ENCODE measurements at regions not wholly inside any gene's neighbourhood (a gene's known extent, or its start where the extent isn't known, plus 50 kb on each side); places are given as distances from the start of the nearest gene placed in this dataset.
"Not testable (repeated sequence)": the region's sequence is repeated elsewhere in the genome, so short reads cannot be mapped to it uniquely, and the experiment has no call there.

DNA sequence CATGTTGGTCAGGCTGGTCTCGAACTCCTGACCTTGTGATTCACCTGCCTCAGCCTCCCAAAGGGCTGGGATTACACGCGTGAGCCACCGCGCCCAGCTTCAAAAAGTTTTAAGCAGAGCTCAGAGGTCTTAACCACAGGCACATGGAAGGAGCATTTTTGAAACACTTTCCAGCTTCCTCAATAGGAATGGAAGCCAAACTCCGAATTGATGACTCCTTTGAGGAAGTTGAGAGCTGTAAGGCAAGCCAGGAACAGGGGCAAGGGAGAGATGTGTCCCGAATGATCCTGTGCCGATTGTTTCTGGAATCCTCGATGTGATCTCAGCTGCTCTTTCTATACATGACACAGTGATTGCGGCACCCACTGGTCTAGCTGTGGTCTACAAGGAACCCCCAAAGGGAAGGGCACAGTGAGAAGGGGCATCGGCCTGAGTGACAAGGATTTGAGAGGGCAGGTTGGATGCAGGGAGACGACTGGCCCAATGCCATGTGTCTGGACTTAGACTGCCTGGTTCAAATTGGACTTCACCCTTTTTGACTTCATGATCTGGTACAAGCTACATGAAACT is 116.2 kb downstream of the ADRA2C start:
- not testable (repeated sequence) for DNase-seq

DNA sequence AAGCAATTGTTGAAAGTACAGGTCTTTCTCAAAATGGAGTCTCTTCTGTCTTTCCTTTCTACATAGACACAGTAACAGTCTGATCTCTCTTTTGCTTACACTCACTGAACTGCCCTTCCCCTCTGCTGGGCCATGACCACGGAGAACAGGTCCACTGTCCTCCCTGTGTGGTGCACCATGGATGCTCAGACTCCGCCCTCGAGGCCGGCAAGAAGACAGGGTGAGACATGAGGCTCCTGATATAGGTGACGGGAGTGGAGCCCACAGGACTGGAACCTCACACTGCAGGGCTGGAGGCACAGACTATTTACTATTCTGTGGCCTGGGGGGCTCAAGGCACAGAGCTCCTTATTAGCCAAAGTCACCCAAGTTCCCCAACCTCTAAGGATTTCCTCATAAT is 118.1 kb downstream of the ADRA2C start:
- not testable (repeated sequence) for DNase-seq

GRCh38 chr4:3893590-3893989 is 127.4 kb downstream of the ADRA2C start:
- DNase-seq = not testable (repeated sequence)

DNA sequence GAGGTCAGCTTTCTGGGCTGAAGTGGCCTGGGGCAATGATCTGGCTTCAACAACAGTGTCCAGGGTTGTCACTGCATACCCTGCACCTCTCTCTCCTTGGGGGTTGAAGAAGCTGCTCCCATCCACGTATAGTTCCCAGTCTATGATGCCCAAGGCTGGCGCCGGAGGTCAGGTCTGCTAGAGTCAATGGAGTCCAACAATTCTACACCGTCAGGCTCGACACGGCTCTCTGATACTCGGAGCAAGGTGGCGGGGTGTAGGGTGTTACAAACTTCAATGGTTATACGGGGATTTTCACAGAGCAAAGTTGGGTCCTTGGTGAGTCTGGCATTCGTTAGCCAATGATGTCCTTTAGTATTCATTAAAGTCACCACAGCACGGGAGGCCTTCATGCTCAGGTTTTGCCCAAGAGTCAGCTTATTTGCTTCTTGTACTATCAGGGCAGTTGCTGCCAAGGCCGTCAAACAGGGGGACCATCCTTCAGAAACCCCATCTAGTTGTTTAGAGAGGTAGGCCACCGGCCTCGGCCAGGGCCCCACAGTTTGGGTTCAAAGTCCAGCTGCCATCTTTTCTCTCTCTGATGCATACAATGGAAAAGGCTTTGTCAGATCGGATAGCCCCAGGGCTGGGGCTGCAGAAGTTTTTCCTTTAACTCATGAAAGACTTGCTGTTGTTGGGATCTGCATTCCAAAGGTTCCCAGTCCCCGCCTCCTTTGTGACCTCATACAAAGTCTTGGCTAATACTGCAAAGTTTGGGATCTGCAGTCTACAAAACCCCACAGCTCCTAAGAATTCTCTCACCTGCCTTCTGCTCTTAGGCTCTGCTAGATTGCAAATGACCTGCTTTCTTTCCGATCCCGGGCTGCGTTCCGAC is 128.1 kb downstream of the ADRA2C start:
- DNase-seq = not testable (repeated sequence)

DNA sequence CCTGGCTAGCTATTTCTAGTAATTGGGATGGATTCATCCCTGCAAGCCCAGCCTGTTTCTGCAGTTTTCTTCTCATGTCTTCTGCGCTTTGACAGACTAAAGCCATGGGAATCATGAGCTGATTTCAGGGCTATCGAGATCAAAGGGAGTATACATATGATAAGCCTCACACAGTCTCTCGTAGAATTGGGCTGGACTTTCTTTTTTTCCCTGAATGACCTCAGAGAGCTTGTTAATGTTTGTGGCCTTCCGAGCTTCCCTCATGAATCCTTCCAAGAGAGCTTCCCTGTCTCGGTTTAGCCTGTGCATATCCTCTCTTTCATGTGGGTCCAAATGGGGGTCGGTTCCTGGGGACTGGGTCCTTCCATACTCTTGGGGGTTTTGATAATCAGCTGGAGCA is 130.3 kb downstream of the ADRA2C start:
- no peak for DNase-seq

DNA sequence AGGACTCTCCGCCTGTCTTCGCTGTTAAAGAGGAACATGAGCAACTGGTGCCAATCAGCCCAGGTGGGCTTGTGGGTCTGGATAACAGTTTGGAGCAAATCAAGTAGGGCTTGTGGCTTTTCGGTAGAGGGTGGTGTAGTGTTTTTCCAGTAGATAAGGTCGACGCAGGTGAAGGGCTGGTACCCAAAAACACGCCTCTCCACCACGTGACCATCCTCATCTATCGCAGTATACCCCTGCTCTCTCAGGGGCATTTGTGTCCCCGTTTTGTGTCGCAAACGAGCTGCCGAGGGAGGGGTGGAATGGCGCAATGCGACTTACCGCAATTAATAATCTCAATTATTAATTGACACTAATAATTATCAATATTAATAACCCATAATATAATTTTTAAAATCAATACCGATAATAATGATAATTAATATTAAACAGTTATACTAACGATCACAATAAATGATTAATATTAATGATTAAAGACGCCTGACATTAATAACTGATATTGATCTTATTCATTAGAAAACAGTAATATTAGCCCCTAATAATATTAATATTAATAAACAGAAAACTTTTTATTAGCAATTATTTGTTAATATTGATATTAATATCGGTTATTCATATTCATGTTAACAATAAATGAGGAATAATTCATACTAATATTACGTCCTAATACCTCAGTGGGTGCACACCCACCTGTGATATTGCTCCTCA is 130.8 kb downstream of the ADRA2C start:
- DNase-seq = not testable (repeated sequence)

DNA sequence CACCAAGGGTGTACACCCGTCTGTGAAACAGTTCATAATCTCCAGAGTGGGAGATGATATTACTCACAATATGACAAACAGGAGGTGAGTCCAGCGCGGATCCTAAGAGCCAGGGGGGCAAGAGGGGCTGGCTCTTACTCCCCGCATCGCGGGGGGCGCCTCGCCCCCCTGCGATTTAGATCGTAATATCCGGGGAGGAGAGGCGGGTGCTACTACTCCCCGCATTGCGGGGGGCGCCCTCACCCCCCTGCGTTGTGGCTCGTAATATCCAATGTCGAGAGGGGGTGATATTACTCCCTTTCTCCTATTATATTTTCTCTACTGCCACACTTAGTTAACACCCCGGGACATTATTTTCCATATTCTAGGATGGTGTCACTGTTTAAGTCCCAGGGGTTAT is 131.9 kb downstream of the ADRA2C start:
- no peak for DNase-seq

GRCh38 chr4:3898928-3899327 is 132.7 kb downstream of the ADRA2C start:
- not testable (repeated sequence) for DNase-seq

DNA sequence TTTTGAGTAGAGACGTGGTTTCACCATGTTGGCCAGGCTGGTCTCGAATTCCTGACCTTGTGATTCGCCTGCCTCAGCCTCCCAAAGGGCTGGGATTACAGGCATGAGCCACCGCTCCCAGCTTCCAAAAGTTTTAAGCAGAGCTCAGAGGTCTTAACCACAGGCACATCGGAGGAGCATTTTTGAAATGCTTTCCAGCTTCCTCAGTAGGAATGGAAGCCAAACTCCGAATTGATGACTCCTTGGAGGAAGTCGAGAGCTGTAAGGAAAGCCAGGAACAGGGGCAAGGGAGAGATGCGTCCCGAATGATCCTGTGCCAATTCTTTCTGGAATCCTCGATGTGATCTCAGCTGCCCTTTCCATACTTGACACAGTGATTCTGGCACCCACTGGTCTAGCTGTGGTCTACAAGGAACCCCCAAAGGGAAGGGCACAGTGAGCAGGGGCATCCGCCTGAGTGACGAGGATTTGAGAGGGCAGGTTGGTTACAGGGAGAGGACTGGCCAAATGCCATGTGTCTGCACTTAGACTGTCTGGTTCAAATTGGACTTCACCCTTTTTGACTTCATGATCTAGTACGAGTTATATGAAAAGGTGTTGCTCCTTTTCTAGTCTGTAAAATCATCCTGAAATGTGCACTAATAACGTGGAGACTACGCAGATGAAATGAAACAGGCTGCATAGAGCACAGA is 138.2 kb downstream of the ADRA2C start:
- DNase-seq = not testable (repeated sequence)

DNA sequence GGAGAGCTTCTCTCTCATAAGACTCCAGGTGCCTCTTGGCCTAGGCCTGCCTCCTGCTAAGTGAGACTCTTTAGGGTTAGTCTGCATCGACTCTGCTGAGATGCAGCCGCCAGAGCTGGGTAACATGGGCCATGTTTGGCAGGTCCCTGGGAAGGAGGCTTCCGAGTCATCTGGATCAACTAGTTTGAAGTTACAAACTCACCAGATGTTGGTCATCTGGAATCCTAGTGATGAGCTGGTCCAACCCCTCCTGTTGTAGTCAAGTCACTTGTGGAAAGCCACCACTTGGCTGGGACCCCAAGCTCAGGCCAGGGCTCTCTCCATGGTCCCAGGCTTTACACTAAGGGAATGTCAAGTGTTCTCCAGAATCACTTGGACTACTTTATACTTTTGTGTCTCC is 143.4 kb downstream of the ADRA2C start:
- not testable (repeated sequence) for DNase-seq

- not testable (repeated sequence) for DNase-seq
Measured at GRCh38 chr4:3910161-3910950, 144.2 kb downstream of the ADRA2C start.

- no peak for DNase-seq
Measured at GRCh38 chr4:3911252-3911856, 145.2 kb downstream of the ADRA2C start.

GRCh38 chr4:3914511-3914910 is 148.3 kb downstream of the ADRA2C start:
- not testable (repeated sequence) for DNase-seq

DNA sequence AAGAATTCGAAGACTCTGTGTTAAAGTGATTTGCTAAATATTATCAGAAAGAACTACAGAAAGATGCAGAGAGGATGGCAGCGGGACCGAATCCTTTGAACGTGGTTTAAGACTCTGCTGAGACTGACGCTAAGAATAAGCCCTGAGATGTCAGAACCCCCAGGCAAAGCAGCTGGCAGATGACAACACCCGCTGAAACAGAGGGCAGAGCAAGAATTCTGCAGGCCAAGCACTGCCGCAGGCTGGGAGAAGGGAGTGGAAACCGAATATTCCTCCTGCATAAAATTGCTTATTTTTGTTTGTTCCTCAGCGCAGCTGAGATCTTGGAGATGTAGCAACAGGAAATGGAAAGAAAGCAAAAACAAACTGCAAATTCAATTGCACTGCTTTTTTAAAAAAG is 153.3 kb downstream of the ADRA2C start:
- DNase-seq = not testable (repeated sequence)

DNA sequence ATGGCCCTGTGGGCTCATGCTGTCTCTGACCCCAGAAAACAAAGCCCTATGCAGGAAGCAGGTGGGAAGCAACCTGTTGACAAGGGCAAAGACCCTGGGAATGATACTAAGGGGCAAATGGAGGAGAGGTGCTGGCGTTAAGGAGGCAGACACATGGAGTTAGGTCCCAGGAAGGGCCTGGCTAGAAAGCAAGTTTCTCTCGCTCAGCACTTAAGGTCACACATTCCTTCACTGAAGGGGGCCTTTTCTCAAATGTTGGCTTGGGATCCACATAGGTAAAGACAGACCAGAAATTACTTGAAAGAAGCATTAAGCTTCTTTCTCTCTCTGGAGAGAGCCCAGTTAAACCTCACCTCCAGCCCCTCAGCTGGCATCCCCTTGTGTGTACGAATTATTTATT is 155.7 kb downstream of the ADRA2C start:
- not testable (repeated sequence) for DNase-seq

GRCh38 chr4:3925841-3926240 is 159.7 kb downstream of the ADRA2C start:
- not testable (repeated sequence) for DNase-seq

- not testable (repeated sequence) for DNase-seq
Measured at GRCh38 chr4:3926271-3926670, 160.1 kb downstream of the ADRA2C start.

DNA sequence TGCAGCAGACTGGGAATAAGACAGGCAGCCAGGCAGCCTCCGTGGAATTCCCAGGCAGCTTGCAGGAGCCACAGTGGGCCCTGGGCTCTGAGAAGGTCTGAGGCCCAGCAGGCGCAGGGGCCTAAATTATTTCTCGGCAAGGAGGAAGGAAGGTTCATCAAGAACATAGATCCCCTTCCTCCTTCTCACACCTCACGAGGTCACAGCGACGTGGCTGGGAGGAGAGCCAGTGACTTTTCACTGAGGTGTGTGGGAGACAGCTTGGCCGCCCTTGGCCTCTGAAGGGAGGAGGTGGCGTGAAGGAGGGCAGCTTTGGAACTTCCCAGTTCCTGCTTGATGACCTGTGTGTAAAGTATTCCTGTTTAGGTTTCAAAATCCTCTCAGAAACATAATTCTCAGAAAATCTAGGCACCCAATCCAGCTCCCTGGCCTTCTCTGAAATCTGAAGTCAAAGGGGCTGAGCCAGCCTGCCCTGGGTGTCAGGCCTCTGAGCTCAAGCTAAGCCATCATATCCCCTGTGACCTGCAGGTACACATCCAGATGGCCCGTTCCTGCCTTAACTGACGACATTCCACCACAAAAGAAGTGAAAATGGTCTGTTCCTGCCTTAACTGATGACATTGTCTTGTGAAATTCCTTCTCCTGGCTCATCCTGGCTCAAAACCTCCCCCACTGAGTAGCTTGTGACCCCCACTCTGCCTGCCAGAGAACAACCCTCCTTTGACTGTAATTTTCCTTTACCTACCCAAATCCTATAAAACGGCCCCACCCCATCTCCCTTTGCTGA is 161.0 kb downstream of the ADRA2C start:
- DNase-seq = not testable (repeated sequence)

DNA sequence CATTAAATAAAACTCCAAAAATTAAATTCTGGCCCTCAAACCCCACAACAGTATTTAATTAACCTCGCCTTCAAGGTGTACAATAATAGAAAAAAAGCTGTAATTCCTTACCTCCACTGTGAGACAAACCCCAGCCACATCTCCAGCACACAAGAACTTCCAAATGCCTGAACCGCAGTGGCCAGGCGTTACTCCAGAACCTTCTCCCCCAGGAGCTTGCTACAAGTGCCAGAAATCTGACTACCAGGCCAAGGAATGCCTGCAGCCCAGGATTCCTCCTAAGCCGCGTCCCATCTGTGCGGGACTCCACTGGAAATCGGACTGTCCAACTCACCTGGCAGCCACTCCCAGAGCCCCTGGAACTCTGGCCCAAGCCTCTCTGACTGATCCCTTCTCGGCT is 163.2 kb downstream of the ADRA2C start:
- DNase-seq = not testable (repeated sequence)

GRCh38 chr4:3932734-3933133 is 166.5 kb downstream of the ADRA2C start:
- not testable (repeated sequence) for DNase-seq

- DNase-seq = not testable (repeated sequence)
Measured at GRCh38 chr4:3935406-3935805, 169.2 kb downstream of the ADRA2C start.
